Endometrial microvascular endothelial cells (primary cell): ENCODE measurements at regions not wholly inside any gene's neighbourhood (a gene's known extent, or its start where the extent isn't known, plus 50 kb on each side); places are given as distances from the start of the nearest gene placed in this dataset.
"Not testable (repeated sequence)": the region's sequence is repeated elsewhere in the genome, so short reads cannot be mapped to it uniquely, and the experiment has no call there.

Source experiments
- in situ Hi-C: cut with HindIII; loops from 2 replicates; pipeline ENCODE4 v1.10.0; 2017; ENCODE audit warnings: low sequenced_read_pairs, low pct_unique_long_range_greater_than_20kb; ENCODE audit errors: inconsistent ontology term

DNA sequence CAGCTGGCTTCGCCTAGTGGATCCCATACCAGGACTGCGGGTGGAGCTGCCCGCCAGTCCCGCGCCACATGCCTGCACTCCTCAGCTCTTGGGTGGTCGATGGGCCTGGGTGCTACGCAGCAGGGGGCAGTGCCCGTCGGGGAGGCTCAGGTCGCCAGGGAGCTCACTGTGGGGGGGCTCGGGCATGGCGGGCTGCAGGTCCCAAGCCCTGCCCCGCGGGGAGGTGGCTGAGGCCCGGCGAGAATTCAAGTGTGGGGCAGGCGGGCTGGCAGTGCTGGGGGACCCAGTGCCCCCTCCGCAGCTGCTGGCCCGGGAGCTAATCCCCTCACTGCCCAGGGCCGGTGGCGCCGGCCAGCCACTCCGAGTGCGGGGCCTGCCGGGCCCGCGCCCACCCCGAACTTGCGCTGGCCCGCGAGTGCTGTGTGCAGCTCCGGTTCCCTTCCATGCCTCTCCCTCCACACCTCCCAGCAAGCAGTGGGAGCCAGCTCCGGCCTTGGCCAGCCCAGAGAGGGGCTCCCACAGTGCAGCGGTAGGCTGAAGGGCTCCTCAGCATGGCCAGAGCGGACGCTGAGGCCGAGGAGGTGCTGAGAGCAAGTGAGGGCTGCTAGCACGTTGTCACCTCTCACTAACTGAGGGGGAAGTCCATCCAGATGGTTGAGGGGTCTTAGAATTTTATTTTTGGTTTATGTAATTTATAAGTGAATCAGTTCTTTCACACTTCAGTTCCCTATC lies 85.2 kb upstream of the HMCN1 start:
- in situ Hi-C loops, result no loop called here

DNA sequence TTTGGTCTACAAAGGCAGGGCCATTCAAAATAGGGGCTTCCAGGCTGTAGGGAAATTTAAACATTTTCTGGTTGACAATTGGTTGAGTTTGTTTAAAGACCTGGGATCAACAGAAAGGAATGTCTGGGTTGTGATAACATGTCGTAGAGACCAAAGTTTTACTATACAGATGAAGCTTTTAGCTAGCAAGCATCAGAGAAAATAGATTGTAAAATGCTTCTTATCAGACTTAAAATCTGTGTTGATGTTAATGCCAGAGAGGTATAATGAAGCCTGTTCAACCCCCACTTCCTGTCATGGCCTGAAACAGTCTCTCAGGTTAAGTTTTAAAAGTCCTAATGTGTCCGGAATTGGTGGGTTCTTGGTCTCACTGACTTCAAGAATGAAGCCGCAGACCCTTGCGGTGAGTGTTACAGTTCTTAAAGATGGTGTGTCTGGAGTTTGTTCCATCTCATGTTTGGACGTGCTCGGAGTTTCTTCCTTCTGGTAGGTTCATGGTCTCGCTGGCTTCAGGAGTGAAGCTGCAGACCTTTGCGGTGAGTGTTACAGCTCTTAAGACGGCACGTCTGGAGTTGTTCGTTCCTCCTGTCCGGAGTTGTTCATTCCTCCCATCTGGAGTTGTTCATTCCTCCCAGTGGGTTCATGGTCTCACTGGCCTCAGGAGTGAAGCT lies 86.5 kb upstream of the HMCN1 start:
- in situ Hi-C loops, result not testable (repeated sequence)

DNA sequence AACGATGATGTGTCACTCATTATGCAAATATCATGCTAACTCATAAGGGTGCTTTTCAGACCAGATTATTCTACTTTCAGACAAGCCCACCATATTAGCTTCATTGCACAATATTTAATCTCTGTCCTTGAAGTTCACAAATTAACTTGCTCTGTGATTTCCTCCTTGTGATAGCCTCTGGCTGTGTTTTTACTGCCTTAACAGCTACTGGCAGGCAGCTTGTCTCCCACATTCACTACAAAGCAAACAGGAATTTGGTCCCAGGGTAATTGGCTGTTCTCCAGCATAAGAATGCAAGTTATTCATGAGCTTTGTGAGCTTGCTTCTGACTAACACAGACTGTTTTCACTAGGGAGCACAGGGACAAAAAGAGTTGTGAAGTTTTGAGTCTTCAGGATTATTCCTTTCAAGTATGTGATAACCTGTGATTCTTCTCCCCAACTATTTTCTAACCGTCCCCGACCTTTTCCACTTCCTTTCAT lies 87.9 kb upstream of the HMCN1 start:
- in situ Hi-C loops, result no loop called here

DNA sequence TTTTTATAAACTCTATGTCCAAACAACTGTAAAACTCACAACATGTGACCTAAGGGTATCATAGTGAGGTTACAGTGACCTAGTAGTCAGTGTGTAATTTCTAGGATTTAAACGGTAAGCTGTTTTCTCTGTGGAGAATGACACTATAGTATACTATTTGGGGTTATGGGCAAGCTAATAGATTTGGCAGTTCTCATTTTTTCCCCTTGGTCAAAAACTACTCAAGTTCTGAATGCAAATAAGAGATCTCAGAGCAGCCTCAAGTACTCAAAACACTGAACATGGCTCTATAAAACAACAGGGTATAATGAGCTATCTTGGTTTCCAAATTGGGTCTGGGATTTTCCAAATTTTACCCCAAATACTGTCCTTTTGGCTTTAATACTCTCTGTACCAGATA lies 88.5 kb upstream of the HMCN1 start:
- in situ Hi-C loops, result no loop called here

DNA sequence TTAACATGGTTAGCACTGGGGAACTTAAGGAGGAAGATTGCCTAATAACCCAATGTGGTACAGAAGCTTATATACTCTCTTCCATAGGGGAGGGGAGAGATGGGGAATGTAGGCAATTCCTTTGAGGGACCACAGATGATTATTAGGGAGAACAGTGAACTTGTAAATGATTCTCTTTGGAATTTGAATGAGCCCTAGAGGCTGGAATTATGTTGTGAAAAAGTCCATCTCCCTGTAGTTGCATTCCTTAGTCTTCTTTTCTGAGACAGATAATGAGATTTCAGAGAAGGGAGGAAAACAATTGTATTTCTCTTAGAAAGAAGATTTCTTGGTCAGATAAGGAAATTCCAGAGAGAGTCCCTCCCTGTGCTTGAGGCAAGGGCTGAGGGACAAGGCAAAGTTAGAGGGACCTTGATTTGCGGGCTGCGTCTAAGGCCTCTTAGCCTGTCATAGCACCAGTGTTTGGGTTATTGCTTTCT lies 89.0 kb upstream of the HMCN1 start:
- in situ Hi-C loops, result no loop called here

DNA sequence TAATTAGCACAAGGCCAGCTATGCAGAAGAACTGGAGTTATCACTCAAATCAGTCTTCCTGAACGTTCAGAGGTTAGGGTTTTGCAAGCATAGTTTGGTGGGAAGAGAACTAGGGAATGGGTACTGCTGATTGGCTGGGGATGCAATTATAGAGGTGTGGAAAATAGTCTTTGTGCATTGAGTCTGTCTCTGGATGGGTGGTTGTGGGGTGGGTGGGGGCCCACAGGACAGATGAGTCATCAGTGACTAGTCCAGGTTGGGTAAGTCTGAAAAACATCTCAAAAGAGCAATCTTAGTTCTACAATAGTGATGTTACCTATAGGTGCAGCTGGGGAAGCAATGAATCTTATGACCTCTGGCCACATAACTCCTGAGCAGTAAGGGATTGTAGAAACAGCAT lies 89.7 kb upstream of the HMCN1 start:
- in situ Hi-C loops, result no loop called here

DNA sequence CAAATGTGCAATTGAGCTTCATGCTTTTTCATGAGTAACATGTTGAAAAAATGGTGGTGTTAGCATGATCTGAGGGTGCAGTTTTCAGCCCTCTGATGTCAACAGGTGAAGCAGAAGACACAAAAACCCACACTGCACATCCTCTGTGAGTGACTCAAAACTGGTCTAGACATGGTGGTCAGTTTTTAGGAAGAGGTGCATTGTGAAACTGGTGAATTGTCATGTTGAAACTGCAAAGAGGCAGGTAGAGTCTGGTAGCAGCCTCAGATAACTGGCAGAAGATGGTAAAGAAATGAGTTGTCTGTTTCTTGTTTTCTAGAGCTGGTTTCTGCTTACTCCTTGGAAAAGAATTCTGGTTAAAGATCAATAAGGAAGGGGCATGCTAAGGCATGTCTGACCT lies 97.3 kb upstream of the HMCN1 start:
- in situ Hi-C loops, result no loop called here

DNA sequence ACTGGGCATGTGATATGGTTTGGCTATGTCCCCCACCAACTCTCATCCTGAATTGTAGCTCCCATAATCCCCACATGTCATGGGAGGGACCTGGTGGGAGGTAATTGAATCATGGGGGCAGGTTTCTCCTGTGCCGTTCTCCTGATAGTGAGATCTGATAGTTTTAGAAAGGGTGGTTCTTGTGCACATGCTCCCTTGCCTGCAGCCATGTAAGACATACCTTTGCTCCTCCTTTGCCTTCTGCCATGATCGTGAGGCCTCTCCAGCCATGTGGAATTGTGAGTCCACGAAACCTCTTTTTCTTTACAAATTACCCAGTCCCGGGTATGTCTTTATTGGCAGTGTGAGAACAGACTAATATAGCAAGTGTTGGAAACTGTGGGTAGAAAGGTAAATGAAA lies 99.5 kb upstream of the HMCN1 start:
- in situ Hi-C loops, result no loop called here

DNA sequence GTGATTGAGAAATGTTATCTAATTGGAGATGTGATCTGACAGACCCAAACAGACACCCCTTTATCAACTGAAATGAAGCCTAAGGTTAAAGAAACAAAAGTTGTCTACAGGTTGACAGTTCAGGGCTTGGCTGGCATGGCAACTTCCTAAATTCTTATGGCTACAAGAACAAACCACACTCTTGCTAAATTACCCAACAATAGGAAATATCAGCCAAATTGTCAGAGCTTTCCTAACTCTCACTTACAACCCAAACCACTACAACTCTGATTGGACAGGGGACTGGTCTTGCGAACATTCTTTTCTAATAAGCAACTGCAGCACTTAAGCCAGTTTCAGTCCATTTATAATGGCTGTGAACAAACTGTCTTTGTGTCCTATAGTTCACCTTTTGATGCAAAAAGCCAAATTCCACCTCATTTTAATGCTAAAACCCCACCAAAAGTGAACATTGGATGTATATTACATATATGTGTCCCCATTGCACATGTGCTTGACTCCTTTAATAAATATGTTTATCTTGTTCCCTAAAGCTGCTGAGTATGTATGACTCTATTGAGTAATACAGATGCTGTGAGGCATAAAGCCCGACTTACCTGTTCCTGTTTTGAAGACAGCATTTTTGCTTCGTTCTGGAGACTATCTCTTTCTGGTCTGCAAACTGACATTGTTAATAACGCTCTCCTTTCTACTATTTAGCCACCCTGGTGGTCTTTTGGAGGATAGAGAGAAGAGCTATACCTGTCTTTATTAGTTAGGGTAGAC lies 101.3 kb upstream of the HMCN1 start:
- in situ Hi-C loops, result no loop called here

DNA sequence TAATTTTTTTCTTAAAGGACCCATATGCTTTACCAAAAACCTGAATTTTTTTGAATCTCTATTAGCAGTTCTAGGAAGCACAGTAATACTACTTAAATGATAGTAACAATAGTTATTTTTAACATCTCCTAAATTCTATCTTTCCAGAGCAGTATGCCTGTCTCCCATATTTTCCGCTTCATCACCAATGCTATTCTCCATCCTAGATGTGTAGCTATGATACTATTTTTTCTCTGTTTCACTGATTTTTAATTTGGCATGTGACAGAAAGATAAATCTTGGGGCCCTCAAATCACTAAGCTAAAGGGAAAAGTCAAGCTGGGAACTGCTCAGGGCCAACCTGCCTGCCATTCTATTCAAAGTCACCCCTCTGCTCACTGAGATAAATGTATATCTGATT lies 102.3 kb upstream of the HMCN1 start:
- in situ Hi-C loops, result no loop called here

DNA sequence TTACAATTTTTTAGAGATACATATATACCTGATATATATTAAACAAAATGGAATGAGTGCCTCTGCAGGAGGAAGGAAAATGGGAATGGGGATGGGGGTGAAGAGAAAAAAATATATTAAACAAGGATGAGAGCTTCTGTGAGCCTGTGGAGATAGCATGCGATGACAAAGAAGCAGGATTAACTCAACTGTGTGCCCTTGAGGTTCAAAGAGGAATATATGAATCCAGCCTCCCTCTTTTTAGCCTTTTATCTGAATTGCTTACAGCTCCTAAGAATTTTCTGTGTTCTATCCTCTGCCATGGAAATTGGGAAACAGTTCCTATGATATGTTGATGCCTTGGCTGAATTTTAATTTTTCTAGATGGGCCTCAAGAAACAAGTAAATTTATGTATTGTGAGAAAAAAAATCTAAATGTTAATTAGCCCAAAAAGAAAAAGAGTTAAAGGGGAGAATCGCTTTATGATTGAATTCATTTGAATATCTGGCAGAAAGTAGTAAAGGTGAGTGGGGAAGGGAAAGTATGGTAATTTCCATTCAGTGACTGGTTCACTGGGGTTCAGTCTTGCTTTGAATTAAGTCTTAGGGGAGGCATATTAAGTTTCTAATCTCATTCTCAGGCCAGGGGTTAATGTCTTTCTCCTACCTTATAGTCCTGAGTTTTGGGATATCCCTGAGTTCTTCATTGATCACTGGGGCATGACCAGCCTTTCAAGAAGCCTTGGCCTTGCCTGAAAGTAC lies 106.3 kb upstream of the HMCN1 start:
- in situ Hi-C loops, result no loop called here

DNA sequence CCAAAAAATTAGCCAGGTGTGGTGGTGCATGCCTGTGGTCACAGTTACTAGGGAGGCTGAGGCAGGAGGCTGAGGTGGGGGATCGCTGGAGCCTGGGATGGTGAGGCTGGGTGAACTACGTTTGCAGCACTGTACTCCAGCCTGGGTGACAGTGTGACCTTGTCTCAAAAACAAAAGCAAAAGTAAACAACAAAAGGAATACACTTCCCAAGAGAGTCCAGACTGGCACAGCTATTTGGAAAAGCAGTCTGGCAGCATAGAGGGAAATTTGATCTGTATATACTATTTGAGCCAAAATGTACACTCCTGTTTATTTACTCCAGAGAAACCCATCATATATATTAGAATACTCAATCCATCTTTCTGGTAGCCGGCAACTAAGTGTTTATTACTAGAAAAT lies 107.0 kb upstream of the HMCN1 start:
- in situ Hi-C loops, result no loop called here

DNA sequence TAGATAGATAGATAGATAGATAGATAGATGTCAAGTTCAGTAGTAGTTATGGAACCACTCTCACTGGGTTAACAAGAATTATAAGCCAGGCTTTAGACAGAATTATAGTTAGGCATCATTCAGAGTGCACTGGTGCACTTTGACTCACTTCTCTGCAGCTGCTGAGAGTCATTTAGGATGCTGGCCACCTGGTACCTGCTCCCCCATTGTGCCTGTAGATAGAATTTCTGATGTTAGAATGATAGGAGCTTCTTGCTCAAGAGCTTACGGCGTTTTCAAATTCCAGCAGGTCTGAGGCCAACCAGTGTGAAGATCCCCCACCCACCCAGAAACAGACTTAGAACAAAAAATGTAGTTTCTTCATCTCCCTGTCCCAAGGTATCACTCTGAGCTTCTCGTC lies 107.8 kb upstream of the HMCN1 start:
- in situ Hi-C loops, result no loop called here

DNA sequence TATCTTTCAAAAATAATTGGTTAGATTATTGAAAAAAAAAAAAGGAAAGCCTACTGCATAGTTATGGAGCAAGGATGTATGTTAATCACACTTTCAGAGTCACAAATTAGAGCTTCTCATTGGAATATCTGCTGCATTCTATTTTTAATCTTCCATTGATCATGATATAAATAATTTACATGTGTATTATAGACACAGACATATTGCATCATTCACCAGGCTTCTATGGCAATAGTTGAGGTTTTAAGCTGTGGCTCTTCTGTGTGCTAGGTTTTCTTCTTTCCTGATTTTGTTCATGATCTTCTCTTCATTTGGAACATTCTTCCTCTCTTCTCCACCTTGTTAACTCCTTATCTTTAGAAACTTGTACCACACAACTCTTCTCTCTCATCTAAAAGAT lies 123.2 kb upstream of the HMCN1 start:
- in situ Hi-C loops, result no loop called here

DNA sequence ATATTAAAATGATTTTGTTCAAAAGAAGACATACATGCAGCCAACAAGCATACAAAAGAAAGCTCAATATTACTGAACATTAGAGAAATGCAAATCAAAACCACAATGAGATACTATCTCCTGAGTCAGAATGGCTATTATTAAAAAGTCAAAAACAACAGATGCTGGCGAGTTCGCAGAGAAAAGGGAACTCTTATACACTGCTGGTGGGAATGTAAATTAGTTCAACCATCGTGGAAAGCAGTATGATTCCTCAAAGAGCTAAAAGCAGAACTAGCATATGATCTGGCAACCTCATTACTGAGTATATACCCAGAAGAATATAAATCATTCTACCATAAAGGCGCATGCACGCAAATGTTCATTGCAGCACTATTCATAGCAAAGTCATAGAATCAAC lies 126.0 kb upstream of the HMCN1 start:
- in situ Hi-C loops, result no loop called here

DNA sequence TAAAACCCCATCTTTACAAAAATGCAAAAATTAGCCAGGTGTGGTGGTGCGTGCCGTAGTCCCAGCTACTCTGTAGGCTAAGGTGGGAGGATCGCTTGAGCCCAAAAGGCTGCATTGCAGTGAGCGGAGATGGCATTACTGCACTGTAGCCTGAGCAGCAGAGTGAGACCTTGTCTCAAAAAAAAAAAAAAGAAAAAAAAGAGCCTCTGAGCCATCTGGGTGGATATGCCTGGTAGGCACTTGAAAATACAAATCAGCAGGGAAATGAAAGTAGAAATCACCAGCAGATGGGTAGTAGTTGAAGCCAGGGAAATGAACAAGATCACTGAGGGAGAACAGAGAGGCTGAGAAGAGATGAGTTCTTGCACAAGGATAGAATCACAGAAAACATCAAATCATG lies 131.0 kb upstream of the HMCN1 start:
- in situ Hi-C loops, result no loop called here

DNA sequence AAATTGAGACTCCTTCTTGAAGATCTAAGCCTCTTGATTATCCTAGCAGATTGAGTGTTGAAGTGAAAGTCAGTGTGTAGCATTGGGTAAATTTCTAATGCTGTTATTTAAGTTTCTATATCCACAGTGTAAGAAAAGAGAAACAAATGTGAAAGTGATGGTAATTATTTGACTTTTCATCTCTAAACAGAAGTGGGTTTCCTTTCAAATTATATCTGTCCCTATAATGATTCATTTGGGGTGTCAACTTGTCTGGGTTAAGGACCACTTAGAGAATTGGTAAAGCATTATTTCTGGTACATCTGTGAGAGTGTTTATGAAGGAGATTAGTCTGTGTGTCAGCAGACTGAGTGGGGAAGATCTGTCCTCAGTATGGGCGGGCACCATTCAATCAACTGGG lies 133.0 kb upstream of the HMCN1 start:
- in situ Hi-C loops, result no loop called here

DNA sequence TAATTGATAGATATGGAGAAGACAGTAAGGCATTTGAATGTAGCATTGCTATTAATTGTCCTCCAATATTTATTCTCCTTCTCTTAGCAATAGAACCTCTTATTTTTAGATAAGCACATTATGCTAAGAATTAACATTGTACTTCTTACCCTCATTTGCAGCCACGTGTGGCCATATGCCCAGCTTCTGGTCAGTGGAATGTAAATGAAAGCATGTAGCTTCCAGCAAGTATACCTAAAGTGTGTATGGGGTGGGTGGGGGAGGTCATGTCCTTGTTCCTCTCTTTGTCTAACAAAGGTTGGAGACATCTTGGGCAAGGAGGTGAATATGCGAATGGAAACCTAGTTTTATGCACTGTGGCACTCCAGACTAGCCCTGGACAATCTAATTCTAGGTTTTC lies 133.6 kb upstream of the HMCN1 start:
- in situ Hi-C loops, result no loop called here

DNA sequence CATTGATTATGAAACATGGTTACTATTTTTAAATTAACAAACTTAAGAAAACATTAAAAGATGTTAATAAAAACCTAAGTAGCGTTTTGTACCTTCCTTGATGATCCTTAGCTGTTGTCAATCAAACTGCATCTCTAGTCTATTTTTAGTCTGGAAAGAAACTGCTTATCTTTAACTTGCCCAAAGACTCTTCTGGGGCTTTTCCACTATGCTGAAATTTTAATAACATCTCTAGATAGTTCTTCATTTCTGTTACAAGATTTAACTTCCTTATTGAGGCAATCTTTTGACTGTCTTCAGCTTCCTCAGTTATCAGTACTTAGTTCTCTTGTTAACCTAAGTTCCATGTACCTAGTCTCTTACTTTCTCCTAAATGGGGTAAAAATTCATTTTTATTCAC lies 135.9 kb upstream of the HMCN1 start:
- in situ Hi-C loops, result no loop called here
